PFSK-1 (cell line): ENCODE measurements at regions not wholly inside any gene's neighbourhood (a gene's known extent, or its start where the extent isn't known, plus 50 kb on each side); places are given as distances from the start of the nearest gene placed in this dataset.

Experiments used
- FOXP2 ChIP-seq: optimal IDR thresholded peaks from 2 replicates; pipeline ENCODE3; 2011; ENCODE audit warnings: borderline replicate concordance, control low read depth, inconsistent platforms; ENCODE audit not compliant: insufficient read depth; ENCODE audit errors: extremely low read length, extremely low read depth
- POLR2AphosphoS5 ChIP-seq: IDR thresholded peaks from 2 replicates; pipeline ENCODE4 v1.6.1; 2012; ENCODE audit warnings: low read depth, mild to moderate bottlenecking, control low read depth, low read length, moderate library complexity
- SIN3A ChIP-seq: IDR thresholded peaks from 2 replicates; pipeline ENCODE4 v1.6.1; 2012; ENCODE audit warnings: mild to moderate bottlenecking, low read length, moderate library complexity, borderline replicate concordance; ENCODE audit not compliant: insufficient read depth
- TAF1 ChIP-seq: IDR thresholded peaks from 2 replicates; pipeline ENCODE4 v1.6.1; 2012; ENCODE audit warnings: low read length, control low read depth, borderline replicate concordance; ENCODE audit not compliant: insufficient read depth
- TF ChIP-seq, protein P1 (sequence below), 2 experiments: IDR thresholded peaks; 2 replicates each; pipeline versions ENCODE4 v1.6.1 to v1.8.0; 2011 to 2012; ENCODE audit warnings: low read depth in 2 of 2, low read length in 2 of 2, control low read depth in 1 of 2, inconsistent platforms in 1 of 2, mild to moderate bottlenecking in 1 of 2, moderate library complexity in 1 of 2; ENCODE audit not compliant: insufficient read depth in 1 of 2

DNA sequence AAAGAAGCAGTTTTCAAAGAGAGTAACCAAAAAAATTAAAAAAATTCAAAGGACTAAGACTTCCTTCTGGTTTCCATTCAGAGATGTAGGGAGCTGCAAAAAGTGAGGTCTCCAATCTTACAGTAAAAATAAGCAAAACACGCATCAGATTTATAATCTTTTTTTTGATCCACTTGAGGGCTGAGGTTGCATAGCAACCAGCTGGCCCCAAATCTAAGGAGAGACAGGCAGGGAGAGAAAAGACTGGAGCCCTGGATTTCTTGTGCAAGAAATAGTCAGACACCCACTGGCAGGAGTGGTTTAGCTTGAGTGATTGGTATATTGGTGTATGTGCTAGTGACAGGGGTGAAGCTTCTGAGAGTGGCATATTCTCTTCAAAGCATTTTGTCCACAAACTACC lies 135.9 kb upstream of the FUT9 start:
- TF ChIP-seq SIN3A (no peak), POLR2AphosphoS5 (no peak), FOXP2 (no peak), TAF1 (no peak)
- TF ChIP-seq, protein P1, sequence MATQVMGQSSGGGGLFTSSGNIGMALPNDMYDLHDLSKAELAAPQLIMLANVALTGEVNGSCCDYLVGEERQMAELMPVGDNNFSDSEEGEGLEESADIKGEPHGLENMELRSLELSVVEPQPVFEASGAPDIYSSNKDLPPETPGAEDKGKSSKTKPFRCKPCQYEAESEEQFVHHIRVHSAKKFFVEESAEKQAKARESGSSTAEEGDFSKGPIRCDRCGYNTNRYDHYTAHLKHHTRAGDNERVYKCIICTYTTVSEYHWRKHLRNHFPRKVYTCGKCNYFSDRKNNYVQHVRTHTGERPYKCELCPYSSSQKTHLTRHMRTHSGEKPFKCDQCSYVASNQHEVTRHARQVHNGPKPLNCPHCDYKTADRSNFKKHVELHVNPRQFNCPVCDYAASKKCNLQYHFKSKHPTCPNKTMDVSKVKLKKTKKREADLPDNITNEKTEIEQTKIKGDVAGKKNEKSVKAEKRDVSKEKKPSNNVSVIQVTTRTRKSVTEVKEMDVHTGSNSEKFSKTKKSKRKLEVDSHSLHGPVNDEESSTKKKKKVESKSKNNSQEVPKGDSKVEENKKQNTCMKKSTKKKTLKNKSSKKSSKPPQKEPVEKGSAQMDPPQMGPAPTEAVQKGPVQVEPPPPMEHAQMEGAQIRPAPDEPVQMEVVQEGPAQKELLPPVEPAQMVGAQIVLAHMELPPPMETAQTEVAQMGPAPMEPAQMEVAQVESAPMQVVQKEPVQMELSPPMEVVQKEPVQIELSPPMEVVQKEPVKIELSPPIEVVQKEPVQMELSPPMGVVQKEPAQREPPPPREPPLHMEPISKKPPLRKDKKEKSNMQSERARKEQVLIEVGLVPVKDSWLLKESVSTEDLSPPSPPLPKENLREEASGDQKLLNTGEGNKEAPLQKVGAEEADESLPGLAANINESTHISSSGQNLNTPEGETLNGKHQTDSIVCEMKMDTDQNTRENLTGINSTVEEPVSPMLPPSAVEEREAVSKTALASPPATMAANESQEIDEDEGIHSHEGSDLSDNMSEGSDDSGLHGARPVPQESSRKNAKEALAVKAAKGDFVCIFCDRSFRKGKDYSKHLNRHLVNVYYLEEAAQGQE (IDR thresholded peaks at IDR 0.05; ENCODE audit: insufficient read depth in 1 of 2, low read depth in 2 of 2, low read length in 2 of 2) = no peak

DNA sequence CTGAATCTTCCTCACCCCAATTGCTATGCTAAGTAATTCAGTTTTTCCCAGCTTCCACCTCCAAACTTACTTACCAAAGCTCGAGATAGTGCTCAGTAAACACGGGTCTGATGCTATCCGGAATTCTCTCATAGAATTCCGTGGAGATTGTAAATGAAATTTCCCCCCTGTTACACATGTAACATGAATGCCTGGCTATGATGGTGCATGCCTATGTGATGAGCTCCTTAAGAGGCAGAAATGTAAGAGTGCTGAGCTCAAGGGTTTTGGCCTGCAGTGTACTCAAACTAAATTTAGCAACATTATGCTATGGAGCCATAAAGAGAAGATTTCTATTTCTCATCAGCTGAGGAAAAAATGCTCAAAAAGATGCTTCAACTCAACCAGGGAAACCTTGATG lies 133.4 kb upstream of the FUT9 start:
- TF ChIP-seq POLR2AphosphoS5 (no peak), TAF1 (no peak), SIN3A (no peak), FOXP2 (no peak)
- TF ChIP-seq, protein P1 (IDR thresholded peaks at IDR 0.05; ENCODE audit: insufficient read depth in 1 of 2, low read depth in 2 of 2, low read length in 2 of 2) = no peak

DNA sequence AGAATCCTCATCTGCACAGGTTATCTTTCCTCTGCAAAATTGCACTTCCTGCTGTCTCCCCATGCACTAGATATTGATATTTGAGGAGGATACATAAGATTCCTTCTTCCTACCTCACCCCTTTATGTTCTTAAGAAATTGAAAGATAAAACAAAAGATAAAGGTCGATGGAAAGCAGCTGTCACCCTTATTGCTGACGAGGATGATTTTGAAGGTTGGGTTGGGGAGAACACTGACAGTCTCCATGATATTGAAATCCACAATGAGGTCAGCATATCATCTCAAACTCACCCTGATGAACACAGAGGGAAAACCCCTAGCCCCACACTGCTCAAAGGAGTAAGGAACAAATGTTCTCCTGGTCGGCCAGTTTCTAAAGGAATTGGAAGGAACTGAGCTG lies 110.6 kb upstream of the FUT9 start:
- TF ChIP-seq, protein P1 (IDR thresholded peaks at IDR 0.05; ENCODE audit: insufficient read depth in 1 of 2, low read depth in 2 of 2, low read length in 2 of 2) = no peak
- TF ChIP-seq TAF1 (no peak), FOXP2 (no peak), POLR2AphosphoS5 (no peak), SIN3A (no peak)

DNA sequence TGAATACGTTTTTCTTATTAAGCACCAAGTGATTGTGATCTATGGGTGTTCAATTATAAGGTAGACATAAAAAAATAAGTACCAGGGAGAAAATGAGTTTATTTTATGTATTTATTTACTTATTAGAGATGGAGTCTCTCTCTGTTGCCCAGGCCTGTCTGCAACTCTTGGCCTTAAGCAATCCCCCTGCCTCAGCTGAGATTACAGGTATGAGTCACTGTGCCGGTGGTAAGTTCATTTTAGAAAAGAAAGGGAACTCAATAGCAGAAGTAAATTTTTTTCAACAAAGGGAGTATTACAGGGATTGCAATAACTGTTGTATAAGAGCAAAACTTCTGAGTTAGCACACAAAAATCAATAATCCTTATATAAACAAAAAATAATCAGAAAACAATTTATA lies 98.7 kb upstream of the FUT9 start:
- TF ChIP-seq, protein P1 (IDR thresholded peaks at IDR 0.05; ENCODE audit: insufficient read depth in 1 of 2, low read depth in 2 of 2, low read length in 2 of 2) = no peak
- TF ChIP-seq SIN3A (no peak), FOXP2 (no peak)

DNA sequence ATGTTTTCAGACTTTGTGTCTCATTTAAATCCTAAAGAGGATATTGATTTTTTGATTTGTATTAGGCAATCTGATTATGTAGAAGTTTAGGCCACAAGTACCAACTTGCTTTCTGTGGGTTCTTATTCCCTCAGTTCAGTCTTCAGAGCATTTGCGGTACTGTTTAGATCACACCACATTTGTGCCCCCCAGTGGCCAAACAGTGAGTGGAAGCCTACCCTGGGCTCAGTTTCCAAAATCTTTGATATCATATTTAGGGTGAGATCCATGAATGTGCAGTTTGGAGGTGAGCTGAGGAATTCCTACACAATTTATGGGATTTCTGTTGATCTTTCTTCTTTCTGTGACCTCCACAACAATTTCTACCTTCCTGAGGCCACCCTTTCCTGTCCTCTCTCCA lies 92.3 kb upstream of the FUT9 start:
- no peak for TF ChIP-seq FOXP2
- no peak for TF ChIP-seq SIN3A
- TF ChIP-seq, protein P1 (IDR thresholded peaks at IDR 0.05; ENCODE audit: insufficient read depth in 1 of 2, low read depth in 2 of 2, low read length in 2 of 2) = no peak
